B cell (primary cell): ENCODE measurements at regions not wholly inside any gene's neighbourhood (a gene's known extent, or its start where the extent isn't known, plus 50 kb on each side); places are given as distances from the start of the nearest gene placed in this dataset.

Source experiments
- CTCF ChIP-seq: fragments of 200-600 bp; IDR thresholded peaks from one replicate; pipeline ENCODE4 v1.8.0; 2022; ENCODE audit warnings: antibody characterized with exemption, mild to moderate bottlenecking
- EZH2 ChIP-seq: IDR thresholded peaks from 2 replicates; pipeline ENCODE4 v1.6.1; 2012; ENCODE audit warnings: borderline replicate concordance, low read depth, mild to moderate bottlenecking, moderate library complexity, low read length; ENCODE audit not compliant: insufficient read depth, poor library complexity, severe bottlenecking

DNA sequence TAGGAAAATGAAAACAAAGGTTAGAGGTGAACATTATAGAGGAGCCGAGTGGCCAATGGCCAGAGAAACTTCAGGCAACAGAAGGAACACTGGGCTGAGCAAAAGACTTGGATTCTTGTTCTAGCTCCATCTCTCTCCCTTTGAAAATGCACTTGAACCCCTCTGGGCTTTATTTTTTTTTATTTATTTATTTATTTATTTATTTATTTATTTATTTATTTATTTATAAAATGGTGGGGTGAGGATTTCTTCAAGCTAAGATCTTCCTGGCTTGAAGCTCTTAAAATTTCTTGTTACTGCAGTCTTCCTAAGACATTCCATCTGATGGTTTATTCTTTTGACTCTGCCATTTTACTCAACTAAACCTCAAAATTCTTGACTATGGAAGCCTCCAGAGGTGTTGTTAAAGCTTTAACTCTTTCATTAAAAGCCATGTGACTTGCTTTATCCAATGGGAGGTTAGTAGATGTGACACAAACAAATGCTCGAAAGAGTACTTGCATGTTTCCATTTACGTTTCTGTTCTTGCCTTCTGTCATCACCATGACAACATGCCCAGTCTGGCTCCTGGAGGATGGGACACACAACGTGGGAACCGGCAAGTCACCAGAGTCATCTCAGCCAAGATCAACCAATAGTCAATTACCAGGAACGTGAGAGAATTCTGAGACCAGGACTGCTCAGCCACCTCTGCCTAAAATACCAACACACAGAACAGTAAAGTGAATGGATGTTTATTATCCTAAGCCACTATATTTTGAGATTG, 325.2 kb upstream of the CTNNB1 start:
- TF ChIP-seq CTCF (no peak), EZH2 (no peak)
